ENCODE measurements at regions not wholly inside any gene's neighbourhood (a gene's known extent, or its start where the extent isn't known, plus 50 kb on each side); places are given as distances from the start of the nearest gene placed in this dataset.

DNA sequence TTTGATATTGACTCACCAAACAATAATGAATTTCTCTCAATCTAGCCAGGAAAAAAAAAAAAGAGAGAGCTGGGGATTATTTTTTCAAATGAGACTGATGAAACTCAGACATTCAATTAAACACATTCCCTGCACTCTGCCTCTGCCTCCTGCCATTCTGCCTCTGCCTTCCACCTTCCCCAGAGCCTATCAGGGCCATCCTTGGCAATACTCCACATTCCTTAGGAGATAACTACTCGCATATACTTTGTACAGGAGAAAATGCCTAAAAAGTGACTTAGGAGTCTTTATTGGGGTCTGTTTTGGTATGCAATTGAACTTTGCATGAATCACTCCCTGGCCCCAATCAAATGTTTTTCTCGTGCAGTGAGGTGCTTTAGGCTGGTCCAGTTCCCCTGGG, 246.6 kb upstream of the PLET1 start:
- Histone ChIP-seq H3K9me3 (ENCODE audit: control insufficient read depth, insufficient read depth, low read length) (no peaks in the 10 kb centered on the region), H3K27ac (ENCODE audit: low read length) (no peak overlapping the region), H3K36me3 (ENCODE audit: control insufficient read depth, insufficient read depth, low read length) (no peaks in the 10 kb centered on the region), H3K4me3 (ENCODE audit: low read length) (no peak overlapping the region), H3K4me1 (ENCODE audit: control insufficient read depth, insufficient read depth, low read length) (no peaks in the 10 kb centered on the region), H3K27me3 (ENCODE audit: control insufficient read depth, insufficient read depth, low read length) (no peaks in the 10 kb centered on the region)
- WGBS (ENCODE audit: insufficient coverage, insufficient read length), result no CpG with 5 or more reads among the region's 2 CpGs
- DNase-seq (ENCODE audit: low read depth, low spot score), result no peak

DNA sequence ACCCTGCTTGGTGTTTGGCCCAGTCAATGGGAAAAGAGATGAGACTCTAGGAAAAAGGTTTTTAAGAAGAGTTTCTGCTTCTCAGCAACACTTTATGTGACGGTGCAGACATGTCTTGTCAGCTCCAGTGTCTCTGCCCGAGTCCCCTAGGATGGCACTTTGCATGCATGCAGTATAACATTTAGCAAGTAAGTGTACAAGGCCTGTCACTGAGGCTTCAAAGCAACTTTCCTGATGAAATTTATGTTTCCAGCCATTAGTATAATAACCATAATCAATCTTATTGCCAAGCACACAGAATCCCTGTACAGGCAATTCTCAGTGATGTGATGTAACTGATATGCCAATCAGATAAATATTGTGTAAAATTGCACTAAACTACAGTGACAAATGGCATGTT, 248.1 kb upstream of the PLET1 start:
- WGBS (ENCODE audit: insufficient coverage, insufficient read length), result no CpG with 5 or more reads among the region's 2 CpGs
- no peaks in the 10 kb centered on the region for H3K9me3 ChIP-seq (ENCODE audit: control insufficient read depth, insufficient read depth, low read length)

GRCh38 chr11:112509300-112509699, 248.6 kb upstream of the PLET1 start:
- H3K4me3 ChIP-seq (ENCODE audit: low read length), result no peak overlapping the region
- H3K27ac ChIP-seq (ENCODE audit: low read length), result no peak overlapping the region
- no CpG with 5 or more reads among the region's 2 CpGs for WGBS (ENCODE audit: insufficient coverage, insufficient read length)
- H3K36me3 ChIP-seq (ENCODE audit: control insufficient read depth, insufficient read depth, low read length), result no peaks in the 10 kb centered on the region
- no peak for DNase-seq (ENCODE audit: low read depth, low spot score)
- H3K27me3 ChIP-seq (ENCODE audit: control insufficient read depth, insufficient read depth, low read length), result no peaks in the 10 kb centered on the region
- H3K9me3 ChIP-seq (ENCODE audit: control insufficient read depth, insufficient read depth, low read length), result no peaks in the 10 kb centered on the region
- H3K4me1 ChIP-seq (ENCODE audit: control insufficient read depth, insufficient read depth, low read length), result no peaks in the 10 kb centered on the region

More for the DNA sequence above, 248.1 kb upstream of the PLET1 start:
- Histone ChIP-seq H3K27me3 (ENCODE audit: control insufficient read depth, insufficient read depth, low read length) (no peaks in the 10 kb centered on the region), H3K4me1 (ENCODE audit: control insufficient read depth, insufficient read depth, low read length) (no peaks in the 10 kb centered on the region), H3K27ac (ENCODE audit: low read length) (no peak overlapping the region), H3K4me3 (ENCODE audit: low read length) (no peak overlapping the region), H3K36me3 (ENCODE audit: control insufficient read depth, insufficient read depth, low read length) (no peaks in the 10 kb centered on the region)
- no peak for DNase-seq (ENCODE audit: low read depth, low spot score)

DNA sequence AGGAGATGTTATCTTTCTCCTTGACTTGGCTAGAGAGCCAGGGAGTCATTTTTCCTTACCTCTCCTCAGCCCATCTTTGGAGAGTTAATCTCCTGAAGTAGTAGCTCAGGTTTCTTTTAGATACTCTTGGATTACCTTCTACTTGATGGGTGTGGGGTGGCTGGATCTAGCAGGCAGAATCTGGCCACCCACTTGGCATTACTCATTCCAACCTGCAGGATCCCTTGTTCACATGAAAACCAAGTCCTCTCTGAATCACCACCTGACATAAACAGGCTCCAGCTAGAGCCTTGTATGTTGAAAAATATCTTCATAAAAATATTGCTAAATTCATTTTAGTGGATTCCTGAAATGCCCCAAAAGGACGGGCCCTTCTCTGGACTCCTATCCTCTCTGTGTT, 250.6 kb upstream of the PLET1 start:
- Histone ChIP-seq H3K27ac (ENCODE audit: low read length) (no peak overlapping the region), H3K27me3 (ENCODE audit: control insufficient read depth, insufficient read depth, low read length) (no peaks in the 10 kb centered on the region), H3K4me1 (ENCODE audit: control insufficient read depth, insufficient read depth, low read length) (no peaks in the 10 kb centered on the region), H3K4me3 (ENCODE audit: low read length) (no peak overlapping the region), H3K9me3 (ENCODE audit: control insufficient read depth, insufficient read depth, low read length) (no peaks in the 10 kb centered on the region), H3K36me3 (ENCODE audit: control insufficient read depth, insufficient read depth, low read length) (no peaks in the 10 kb centered on the region)
- DNase-seq (ENCODE audit: low read depth, low spot score), result no peak
- no CpG with 5 or more reads among the region's 1 CpG for WGBS (ENCODE audit: insufficient coverage, insufficient read length)

GRCh38 chr11:112511911-112512310, 251.3 kb upstream of the PLET1 start:
- WGBS (ENCODE audit: insufficient coverage, insufficient read length), result no CpG with 5 or more reads among the region's 1 CpG
- DNase-seq (ENCODE audit: low read depth, low spot score), result no peak

DNA sequence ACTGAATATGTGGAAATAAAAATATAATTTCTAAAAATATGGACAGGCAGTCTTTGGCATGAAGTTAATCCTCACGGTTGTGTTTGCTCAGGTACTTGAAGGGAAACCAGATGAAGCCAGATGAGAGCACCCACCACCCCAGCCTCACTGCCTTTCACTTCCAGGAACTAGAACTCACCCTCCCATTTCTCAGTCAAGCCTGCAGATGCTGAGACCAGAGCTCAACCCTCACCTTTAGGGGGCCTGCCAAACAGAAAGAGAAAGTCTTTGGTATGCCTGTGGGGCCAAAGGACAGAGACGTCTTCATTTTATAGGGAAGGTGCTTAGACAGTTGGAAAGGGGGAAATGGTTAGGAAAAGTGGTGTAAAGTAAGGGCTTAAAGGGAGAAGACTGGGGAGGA, 252.8 kb upstream of the PLET1 start:
- H3K27ac ChIP-seq (ENCODE audit: low read length), result no peak overlapping the region
- no peak for DNase-seq (ENCODE audit: low read depth, low spot score)
- WGBS (ENCODE audit: insufficient coverage, insufficient read length), result no CpG with 5 or more reads among the region's 2 CpGs

More at GRCh38 chr11:112511911-112512310, 251.3 kb upstream of the PLET1 start:
- Histone ChIP-seq H3K9me3 (ENCODE audit: control insufficient read depth, insufficient read depth, low read length) (no peaks in the 10 kb centered on the region), H3K27me3 (ENCODE audit: control insufficient read depth, insufficient read depth, low read length) (no peaks in the 10 kb centered on the region), H3K27ac (ENCODE audit: low read length) (no peak overlapping the region), H3K4me3 (ENCODE audit: low read length) (no peak overlapping the region), H3K36me3 (ENCODE audit: control insufficient read depth, insufficient read depth, low read length) (no peaks in the 10 kb centered on the region), H3K4me1 (ENCODE audit: control insufficient read depth, insufficient read depth, low read length) (no peaks in the 10 kb centered on the region)

GRCh38 chr11:112514011-112514740, 253.5 kb upstream of the PLET1 start:
- no peak for DNase-seq (ENCODE audit: low read depth, low spot score)
- Histone ChIP-seq H3K9me3 (ENCODE audit: control insufficient read depth, insufficient read depth, low read length) (no peaks in the 10 kb centered on the region), H3K36me3 (ENCODE audit: control insufficient read depth, insufficient read depth, low read length) (no peaks in the 10 kb centered on the region), H3K27ac (ENCODE audit: low read length) (no peak overlapping the region), H3K4me1 (ENCODE audit: control insufficient read depth, insufficient read depth, low read length) (no peaks in the 10 kb centered on the region), H3K27me3 (ENCODE audit: control insufficient read depth, insufficient read depth, low read length) (no peaks in the 10 kb centered on the region), H3K4me3 (ENCODE audit: low read length) (no peak overlapping the region)
- WGBS (ENCODE audit: insufficient coverage, insufficient read length), result no CpG with 5 or more reads among the region's 5 CpGs

More for the DNA sequence above, 252.8 kb upstream of the PLET1 start:
- H3K4me3 ChIP-seq (ENCODE audit: low read length), result no peak overlapping the region
- no peaks in the 10 kb centered on the region for H3K4me1 ChIP-seq (ENCODE audit: control insufficient read depth, insufficient read depth, low read length)
- H3K9me3 ChIP-seq (ENCODE audit: control insufficient read depth, insufficient read depth, low read length), result no peaks in the 10 kb centered on the region
- no peaks in the 10 kb centered on the region for H3K27me3 ChIP-seq (ENCODE audit: control insufficient read depth, insufficient read depth, low read length)
- no peaks in the 10 kb centered on the region for H3K36me3 ChIP-seq (ENCODE audit: control insufficient read depth, insufficient read depth, low read length)

- WGBS (ENCODE audit: insufficient coverage, insufficient read length), result no CpG with 5 or more reads among the region's 2 CpGs
- Histone ChIP-seq H3K9me3 (ENCODE audit: control insufficient read depth, insufficient read depth, low read length) (no peaks in the 10 kb centered on the region), H3K36me3 (ENCODE audit: control insufficient read depth, insufficient read depth, low read length) (no peaks in the 10 kb centered on the region), H3K4me1 (ENCODE audit: control insufficient read depth, insufficient read depth, low read length) (no peaks in the 10 kb centered on the region; the same call in 1 of the 2 replicates), H3K27ac (ENCODE audit: low read length) (no peak overlapping the region), H3K4me3 (ENCODE audit: low read length) (no peak overlapping the region), H3K27me3 (ENCODE audit: control insufficient read depth, insufficient read depth, low read length) (no peaks in the 10 kb centered on the region)
- no peak for DNase-seq (ENCODE audit: low read depth, low spot score)
These were observed 255.6 kb upstream of the PLET1 start for GRCh38 chr11:112516261-112516660.

GRCh38 chr11:112516755-112517154, 256.1 kb upstream of the PLET1 start:
- no CpG with 5 or more reads among the region's 2 CpGs for WGBS (ENCODE audit: insufficient coverage, insufficient read length)
- Histone ChIP-seq H3K4me1 (ENCODE audit: control insufficient read depth, insufficient read depth, low read length) (no peaks in the 10 kb centered on the region; the same call in 1 of the 2 replicates), H3K36me3 (ENCODE audit: control insufficient read depth, insufficient read depth, low read length) (no peaks in the 10 kb centered on the region), H3K27ac (ENCODE audit: low read length) (no peak overlapping the region), H3K4me3 (ENCODE audit: low read length) (no peak overlapping the region), H3K27me3 (ENCODE audit: control insufficient read depth, insufficient read depth, low read length) (no peaks in the 10 kb centered on the region), H3K9me3 (ENCODE audit: control insufficient read depth, insufficient read depth, low read length) (no peaks in the 10 kb centered on the region)
- DNase-seq (ENCODE audit: low read depth, low spot score), result no peak

DNA sequence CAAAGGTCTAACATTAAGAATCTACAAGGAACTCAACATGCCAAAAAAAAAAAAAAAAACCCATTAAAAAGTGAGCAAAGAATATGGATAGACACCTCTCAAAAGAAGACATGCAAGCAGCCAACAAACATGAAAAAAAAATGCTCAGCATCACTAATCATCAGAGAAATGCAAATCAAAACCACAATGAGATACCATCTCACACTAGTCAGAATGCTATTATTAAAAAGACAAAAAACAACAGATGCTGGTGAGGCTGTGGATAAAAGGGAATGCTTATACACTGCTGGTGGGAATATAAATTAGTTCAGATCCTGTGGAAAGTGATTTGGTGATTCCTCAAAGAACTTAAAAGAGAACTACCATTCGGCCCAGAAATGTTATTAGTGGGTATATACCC, 257.7 kb upstream of the PLET1 start:
- Histone ChIP-seq H3K4me3 (ENCODE audit: low read length) (no peak overlapping the region), H3K27me3 (ENCODE audit: control insufficient read depth, insufficient read depth, low read length) (no peaks in the 10 kb centered on the region), H3K36me3 (ENCODE audit: control insufficient read depth, insufficient read depth, low read length) (no peaks in the 10 kb centered on the region), H3K27ac (ENCODE audit: low read length) (no peak overlapping the region), H3K9me3 (ENCODE audit: control insufficient read depth, insufficient read depth, low read length) (no peaks in the 10 kb centered on the region), H3K4me1 (ENCODE audit: control insufficient read depth, insufficient read depth, low read length) (no peaks in the 10 kb centered on the region; the same call in 1 of the 2 replicates)
- no peak for DNase-seq (ENCODE audit: low read depth, low spot score)
- no CpG with 5 or more reads among the region's 1 CpG for WGBS (ENCODE audit: insufficient coverage, insufficient read length)

DNA sequence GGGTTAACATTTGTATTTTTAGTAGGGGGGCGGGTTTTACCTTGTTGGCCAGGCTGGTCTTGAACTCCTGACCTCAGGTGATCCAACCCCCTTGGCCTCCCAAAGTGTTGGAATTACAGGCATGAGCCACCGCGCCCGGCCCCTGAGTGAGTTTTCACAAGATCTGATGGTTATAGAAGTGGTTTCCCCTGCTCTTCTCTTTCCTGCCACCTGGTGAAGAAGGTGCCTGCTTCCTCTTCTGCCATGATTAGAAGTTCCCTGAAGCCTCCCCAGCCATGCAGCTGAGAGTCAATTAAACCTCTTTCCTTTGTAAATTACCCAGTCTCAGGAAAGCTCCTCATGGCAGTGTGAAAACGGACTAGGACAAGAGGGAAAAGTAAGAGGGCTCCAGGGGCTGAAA, 259.1 kb upstream of the PLET1 start:
- H3K27me3 ChIP-seq (ENCODE audit: control insufficient read depth, insufficient read depth, low read length), result no peaks in the 10 kb centered on the region
- H3K4me3 ChIP-seq (ENCODE audit: low read length), result no peak overlapping the region
- no CpG with 5 or more reads among the region's 5 CpGs for WGBS (ENCODE audit: insufficient coverage, insufficient read length)
- H3K36me3 ChIP-seq (ENCODE audit: control insufficient read depth, insufficient read depth, low read length), result no peaks in the 10 kb centered on the region
- H3K9me3 ChIP-seq (ENCODE audit: control insufficient read depth, insufficient read depth, low read length), result no peaks in the 10 kb centered on the region
- H3K4me1 ChIP-seq (ENCODE audit: control insufficient read depth, insufficient read depth, low read length), result no peaks in the 10 kb centered on the region; the same call in 1 of the 2 replicates
- DNase-seq (ENCODE audit: low read depth, low spot score), result no peak
- H3K27ac ChIP-seq (ENCODE audit: low read length), result no peak overlapping the region

Data from iPS DF 6.9 (cell line).